GM21515 (cell line): ENCODE measurements at regions not wholly inside any gene's neighbourhood (a gene's known extent, or its start where the extent isn't known, plus 50 kb on each side); places are given as distances from the start of the nearest gene placed in this dataset.
"Not testable (repeated sequence)": the region's sequence is repeated elsewhere in the genome, so short reads cannot be mapped to it uniquely, and the experiment has no call there.

ENCODE experiments used
- ATAC-seq: cut with Tn5 transposase; IDR thresholded peaks from one replicate; pipeline ENCODE4 v1.9.1; 2021; ENCODE audit not compliant: unreplicated experiment

DNA sequence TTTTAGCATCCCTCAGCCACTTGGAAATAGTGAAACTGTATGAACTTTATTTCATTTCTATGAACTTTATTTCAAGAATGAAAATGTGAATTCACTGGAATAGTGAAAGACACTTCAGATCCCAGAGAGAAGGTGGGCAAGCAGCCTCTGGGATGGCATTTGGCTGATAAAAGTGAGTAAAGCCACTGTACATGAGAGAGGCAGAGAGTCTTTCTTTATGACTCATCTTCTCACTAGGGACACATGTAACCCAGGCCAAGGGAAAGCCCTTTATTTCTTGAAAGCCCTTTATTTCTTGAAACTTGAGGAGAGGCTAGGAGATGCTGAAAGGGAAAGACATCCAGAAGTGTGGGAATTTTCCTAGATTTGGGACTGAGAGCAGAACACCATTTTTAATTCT is 148.9 kb upstream of the SMIM30 start:
- no peak for ATAC-seq

DNA sequence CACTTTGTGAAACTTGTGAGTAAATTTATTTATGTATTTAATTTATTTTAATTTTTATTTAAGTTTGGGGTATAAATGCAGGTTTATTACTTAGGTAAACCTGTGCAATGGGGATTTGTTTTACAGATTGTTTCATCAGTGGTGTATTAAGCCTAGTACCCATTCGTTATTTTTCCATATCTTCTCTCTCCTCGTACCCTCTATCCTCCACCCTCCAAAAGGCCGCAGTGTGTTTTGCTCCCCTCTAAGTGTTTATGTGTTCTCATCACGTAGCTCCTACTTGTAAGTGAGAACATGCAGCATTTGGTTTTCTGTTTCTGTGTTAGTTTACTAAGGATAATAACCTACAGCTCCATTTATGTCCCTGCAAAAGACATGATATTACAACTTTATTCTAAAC is 145.4 kb upstream of the SMIM30 start:
- ATAC-seq: no peak

DNA sequence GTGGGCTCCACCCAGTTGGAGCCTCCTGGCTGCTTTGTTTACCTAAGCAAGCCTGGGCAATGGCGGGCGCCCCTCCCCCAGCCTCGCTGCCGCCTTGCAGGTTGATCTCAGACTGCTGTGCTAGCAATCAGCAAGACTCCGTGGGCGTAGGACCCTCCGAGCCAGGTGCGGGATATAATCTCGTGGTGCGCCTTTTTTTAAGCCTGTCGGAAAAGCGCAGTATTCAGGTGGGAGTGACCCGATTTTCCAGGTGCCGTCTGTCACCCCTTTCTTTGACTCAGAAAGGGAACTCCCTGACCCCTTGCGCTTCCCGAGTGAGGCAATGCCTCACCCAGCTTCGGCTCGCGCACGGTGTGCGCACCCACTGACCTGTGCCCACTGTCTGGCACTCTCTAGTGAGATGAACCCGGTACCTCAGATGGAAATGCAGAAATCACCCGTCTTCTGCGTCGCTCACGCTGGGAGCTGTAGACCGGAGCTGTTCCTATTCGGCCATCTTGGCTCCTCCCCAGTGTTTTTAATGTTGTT is 144.9 kb upstream of the SMIM30 start:
- ATAC-seq: not testable (repeated sequence)

DNA sequence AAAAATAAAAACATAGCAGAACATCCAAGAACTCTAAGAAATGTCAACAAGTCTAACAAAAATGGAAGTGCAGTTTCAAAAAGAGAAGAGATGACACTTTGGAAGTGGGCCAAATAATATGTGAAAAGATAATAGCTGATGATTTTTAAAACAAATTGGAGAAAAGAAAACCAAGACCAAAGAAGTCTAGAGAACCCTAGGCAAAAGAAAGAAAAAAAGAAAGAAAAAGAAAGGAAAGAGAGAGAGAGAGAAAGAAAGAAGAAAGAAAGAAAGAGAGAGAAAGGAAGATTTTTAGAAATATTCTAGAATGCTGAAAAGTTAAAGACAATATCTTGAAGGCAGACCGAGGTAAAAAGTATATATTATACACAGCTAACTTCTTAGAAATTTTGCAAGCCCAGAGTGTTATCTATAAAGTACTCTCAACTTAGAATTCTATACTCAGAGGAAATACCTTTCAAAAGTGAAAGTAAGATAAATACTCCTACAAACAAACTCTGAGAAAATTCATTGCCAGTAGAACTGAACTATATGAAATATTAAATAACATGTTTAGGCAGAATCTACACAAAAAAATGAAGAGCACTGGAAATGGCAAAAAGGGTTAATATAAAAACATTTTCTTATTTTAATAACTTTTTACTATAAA is 138.7 kb upstream of the SMIM30 start:
- ATAC-seq: no peak

DNA sequence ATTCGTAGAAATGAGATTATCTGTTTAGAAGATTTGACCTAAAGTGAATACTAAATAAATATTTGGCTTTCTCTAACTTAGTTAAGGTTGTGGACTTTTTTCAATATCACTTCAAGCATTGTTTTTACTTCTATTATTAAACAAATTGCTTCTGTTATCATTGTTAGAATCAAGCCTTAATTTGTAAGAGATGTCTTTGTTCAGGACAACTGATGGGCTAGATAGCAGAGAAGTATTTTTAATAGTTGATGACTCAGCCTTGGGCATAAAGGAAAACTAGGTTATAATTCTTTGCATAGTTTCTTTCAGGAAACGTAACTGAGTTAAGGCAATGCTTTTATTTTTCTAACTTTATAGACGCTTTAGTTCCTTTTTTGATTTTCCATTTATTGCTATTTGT is 128.8 kb upstream of the SMIM30 start:
- no peak for ATAC-seq

DNA sequence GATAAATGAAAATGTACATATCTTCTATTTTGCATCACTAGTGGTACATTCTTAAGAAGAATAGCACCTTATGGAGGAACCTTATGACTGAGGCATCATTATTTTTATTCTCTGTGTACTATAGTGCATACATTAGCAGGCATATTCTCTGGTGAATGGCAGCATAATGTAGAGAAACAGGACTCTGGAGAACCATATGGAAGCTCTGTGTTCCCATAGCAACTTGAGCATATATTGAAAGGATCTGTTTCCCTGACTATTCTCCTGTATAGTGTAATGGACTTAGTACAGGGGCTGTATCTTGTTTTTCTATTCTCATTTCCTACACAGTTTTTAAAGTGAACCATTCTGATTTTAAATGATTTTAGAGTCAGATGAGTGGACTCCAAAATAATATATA is 128.4 kb upstream of the SMIM30 start:
- ATAC-seq: no peak

DNA sequence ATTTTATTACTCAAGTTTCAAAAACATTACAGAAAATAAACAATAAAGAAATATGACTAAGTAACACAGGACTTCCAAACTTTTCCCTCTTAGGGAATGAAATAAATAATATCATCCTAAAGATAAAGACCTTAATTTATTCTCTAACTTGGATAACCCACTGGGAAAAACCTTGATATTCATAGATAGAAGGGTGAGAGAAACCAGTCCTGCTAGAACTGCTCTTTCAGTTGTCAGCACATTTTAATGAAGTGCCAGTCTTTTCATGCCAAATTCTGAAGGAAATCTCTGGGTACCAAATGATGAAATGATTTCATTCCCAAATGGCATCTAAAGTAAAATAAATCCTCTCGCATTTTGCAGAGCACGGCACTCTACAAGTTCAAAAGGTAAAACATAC is 114.5 kb upstream of the SMIM30 start:
- ATAC-seq: no peak

DNA sequence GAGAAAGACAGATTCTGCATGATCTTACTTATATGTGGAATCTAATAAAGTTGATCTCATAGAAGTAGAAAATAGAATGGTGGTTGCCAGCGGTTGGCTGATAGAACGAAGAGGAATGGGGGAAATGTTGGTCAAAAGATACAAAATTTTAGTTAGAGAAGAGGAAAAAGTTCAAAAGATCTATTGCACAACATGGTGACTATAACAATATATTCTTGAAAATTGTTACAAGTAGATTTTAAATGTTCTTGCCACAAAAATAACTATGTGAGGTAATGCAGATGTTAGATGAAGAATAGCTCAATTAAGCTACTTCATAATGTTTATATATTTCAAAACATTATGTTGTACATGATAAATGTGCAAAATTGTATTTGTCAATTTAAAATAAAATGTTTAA is 112.3 kb upstream of the SMIM30 start:
- no peak for ATAC-seq

DNA sequence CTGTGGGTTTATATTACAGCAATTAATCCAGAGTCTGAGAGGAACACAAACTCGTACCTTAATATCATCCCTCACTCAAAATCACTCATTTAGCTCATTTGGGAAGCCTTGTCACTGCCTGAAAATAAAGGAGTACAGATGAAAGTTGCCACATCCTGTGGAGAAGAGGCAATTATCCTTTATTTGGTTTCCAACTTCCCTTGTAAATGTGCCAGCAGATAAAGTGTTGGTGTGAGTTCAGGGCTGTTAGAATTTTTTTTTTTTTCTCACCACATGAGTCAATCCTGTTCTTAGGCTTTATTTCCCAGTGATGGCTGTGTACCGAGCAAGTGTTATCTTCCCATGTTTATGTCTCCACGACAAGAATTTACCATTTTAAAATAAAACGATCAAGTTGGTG is 99.0 kb upstream of the SMIM30 start:
- no peak for ATAC-seq

DNA sequence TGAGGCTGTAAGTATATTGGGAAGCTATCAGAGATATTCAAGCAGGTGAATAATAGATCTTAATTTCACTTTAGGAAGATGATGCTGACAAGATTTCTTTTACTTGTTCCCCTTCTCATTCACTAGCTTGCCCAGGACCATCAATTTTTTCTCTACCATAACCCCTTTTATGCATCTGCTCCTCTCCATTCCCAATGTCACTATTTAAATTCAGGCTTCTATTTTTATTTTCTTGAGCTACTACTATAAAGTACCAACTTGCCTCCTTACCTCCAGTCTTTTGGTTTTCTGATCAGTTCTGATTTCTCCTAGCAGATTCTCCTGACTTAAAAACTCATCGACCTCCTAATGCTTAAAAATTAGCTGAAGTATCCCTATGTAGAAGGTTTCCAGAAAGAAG is 97.7 kb upstream of the SMIM30 start:
- ATAC-seq: no peak

DNA sequence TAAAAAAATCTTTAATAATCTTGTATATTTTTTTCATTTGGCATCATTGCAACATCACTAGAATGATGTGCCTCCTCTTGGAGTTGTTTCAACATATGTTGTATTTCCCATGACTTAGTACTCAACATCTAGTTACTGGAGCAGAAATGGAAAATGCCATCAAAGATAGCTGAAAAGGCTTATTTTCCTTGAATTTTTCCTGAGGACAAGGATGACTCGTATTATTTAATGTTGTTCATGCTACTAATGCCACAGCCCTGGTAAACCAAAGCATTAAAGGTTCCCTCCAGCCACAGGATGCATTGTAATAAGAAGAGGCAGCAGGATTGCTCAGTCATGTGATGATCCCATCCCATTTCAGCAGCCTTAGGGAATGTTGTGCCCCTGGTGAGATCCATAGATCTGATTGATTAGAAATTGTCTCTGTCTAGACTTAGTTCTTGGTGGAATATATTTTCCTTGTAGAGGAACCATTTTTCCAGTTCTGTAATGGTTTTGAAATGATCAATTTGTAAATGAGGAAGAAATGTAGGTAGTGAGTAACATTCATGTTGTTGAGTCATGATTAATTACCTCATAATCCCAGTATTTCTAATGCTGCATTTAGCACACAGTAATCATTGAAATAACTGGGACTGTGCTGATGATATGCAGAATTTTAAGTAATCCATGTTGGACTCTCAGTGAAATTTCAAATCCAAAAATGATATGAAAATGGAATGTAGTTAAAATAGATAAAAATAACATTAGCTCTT is 91.3 kb upstream of the SMIM30 start:
- ATAC-seq: no peak

DNA sequence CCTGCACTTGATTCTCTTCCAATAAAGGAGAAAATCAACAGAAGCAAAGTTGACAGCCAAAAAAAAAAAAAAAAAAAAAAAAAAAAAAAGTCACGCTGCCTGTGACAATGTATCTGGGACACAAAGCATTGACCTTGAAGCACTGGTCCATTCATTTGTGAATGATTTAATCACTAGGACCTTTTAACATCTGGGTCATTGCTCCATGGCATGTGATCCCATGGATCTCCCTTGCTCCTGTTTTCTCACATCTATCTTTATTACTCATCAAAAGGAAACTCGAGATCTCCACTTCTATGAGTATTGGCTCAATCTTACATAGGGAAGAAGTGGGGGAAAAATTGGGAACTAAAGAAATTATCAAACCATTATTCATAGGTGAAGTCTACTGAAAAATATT is 89.6 kb upstream of the SMIM30 start:
- no peak for ATAC-seq

DNA sequence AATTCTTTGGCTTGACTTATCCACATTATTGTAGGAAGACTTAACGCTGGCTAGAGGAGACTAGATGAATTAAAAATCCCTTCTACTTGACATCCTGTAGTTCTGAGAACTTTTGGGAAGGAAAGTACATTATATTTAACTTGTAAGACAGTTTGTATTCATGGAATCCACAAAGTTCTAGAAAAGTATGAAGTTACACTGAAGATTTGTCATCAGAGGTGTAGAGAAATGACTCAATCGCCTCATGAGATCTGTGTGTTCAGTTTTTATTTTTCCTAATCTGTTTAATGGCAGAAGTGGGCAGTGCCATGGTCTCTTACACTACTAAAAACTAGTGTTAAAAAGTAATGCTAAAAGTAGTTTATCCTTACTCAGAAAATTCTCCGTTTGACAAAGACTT is 89.1 kb upstream of the SMIM30 start:
- no peak for ATAC-seq

DNA sequence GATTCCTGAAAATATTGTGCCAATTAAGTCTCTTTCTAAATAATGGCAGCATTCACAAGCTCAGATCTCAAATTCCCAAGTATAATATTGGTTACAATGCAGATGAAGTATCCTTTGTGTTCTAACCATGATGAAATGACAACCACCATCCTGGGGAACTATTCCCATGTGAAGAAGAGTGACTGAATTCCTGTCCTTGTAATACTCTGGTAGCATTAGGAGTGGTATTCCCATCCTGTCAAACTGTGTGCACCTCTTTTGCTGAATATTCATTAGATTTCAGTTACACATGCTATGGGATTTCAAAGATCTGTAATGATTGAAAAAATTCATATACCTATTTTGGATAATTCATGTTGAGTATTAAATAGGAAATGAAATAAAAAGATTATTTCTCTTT is 86.1 kb upstream of the SMIM30 start:
- ATAC-seq: no peak

DNA sequence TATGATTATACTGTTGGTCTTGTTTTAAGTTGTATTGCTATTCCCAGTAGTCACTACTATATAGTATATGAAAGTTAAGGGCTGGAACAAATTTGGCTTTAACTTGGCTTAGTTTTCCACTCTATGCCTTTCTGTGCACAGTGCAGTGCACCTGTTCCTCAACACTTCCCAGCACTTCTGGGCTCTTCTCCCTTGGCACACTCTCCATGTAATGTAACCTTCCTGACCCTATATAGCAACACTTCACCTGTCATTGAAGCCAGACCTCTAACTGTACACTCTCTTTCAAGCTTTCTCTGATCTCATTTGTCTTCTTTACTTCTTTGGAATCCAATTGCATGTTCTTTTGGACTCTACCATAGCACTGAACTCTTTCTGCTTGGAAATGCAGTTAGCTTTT is 83.9 kb upstream of the SMIM30 start:
- ATAC-seq: no peak

DNA sequence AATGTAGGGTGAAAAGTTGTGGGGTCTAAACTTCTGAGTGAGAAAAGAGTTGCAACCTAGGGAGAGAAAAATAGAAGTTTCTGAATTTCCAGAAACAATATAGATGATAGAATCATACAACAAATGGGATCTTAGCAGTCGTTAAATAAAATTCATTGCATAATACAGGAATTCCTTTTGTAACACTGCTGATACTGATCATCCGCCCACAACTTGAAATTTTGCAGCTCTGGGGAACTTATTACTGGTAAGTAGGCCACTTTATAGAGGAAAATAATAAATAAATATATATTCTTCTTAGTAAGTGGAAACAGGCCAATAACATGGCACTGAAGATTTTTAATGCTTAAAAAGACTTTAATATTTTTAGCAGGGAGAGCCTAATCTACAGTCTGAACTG is 81.9 kb upstream of the SMIM30 start:
- ATAC-seq: no peak

DNA sequence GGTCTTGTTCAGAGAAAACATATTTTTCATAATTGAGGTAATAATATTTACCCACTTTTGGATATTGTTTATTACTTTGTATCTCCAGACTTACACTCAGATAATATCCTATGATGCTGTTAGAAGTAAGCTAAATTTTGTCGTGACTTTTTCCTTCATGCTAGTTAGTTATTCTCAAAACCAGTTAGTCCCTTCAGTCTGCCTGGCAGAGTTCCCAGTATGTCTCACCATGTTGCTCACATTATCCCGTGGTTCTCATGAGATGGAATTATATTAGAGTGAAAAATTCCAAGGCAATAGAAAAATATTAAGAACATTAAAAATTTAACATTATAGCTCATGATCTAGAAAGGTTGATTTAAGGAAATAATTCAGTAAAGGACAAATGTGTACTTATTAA is 81.5 kb upstream of the SMIM30 start:
- no peak for ATAC-seq

DNA sequence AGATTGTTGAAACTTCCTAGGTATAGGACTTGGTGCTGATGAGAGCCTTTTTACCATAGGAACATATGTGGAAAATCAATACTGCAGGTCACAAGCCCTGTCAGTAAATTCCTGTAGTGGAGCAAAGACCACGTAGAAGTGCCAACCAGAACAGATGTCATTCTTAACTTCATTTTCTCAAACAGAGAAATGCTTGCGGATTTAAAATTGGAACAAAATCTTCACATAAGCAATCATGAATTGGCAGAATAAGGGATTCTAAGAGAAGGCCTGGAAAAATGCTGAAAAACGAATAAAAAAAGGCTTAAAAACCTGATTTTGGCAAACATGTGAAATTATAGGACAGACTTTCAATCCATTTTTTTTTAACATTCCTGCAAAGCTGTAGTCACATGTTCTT is 80.8 kb upstream of the SMIM30 start:
- no peak for ATAC-seq

DNA sequence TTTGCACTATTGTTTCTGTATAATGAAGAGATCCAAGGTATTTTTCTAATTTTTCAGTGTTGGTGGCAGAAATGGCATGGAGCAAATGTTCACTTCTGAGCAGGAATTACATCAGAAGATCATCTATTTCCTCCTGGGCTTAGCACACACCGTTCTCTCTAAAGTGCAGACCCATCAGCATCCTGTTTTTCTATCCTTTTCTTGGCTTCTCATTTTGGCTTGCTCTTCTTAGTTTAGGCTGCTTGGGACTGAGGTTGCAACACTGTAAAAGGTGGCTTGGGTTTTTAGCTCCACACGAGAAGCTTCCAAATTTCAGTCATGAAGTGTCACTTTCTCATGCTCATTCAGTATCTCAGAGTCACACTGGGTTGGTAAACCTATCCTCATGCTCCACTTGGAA is 79.9 kb upstream of the SMIM30 start:
- no peak for ATAC-seq

DNA sequence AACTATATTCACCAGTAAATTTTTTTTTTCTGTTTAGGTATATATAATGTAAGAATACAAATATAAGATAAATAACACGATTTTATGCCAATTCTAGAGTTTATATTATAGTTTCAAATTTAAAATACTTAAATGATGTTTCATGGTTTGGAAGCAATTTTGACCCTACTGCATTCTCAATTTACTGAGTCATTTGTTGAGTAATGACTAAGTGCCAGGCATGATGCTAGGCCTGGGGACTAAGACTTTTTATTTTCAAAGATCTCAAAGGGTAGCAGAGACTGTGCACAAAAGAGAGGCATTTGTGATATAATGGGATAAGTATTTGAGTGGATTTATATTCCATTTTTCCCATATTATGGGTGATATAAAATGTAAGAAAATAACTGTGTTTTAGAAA is 78.9 kb upstream of the SMIM30 start:
- no peak for ATAC-seq

DNA sequence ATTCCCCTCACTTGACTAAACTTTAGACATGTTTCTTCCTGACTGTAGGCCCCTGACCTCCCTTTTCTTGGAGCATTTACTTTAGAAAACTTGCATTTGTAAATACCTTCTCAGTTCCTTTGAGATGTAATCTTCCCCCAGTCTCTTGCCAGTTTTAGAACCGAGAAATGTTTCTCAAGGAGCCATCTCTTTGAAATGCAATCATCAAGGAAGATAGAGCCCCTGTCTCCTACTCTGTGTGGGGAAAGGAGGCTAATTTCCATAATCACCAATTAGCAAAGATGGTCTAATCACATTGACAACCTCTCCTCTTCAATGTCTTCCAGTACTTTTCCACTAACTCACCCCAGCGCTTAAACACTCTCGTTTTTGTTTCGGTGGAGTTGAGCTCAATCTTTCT is 70.0 kb upstream of the SMIM30 start:
- ATAC-seq: no peak

DNA sequence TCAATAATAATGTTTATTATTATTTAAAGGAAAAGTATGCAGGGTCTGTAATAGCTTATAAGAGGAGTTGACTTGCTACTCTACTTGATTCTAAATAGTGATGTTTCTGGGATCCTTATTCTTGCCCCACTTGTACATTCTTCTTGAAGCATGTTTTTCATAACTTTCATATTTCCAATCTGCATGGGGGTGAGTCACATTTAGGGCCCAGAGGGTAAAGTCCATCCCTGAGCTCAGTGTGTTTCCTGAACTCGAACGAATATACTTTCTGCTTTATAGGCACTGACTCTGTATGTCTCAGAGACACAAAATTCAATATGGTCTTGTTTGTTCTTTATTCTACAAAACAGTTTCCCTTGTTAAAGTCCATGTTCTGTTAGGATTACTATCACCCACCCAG is 61.0 kb upstream of the SMIM30 start:
- no peak for ATAC-seq

DNA sequence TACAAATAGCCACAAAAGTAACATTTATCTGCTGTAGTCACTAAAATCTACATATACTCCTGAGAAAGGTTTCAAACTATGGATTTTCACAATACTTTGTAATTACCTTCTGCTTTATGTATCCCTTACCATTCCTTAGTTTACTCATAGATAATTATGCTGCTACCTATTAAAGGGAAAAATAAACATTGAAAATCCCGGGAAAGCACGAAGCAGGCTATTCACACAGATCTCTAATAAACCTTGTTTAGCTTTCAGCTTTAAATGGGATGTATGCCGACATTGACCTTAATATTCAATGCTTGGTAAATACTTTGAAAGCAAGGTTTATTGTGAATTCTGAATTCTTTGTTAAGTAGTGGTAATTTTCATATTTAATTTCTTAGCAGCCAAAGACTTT is 58.5 kb upstream of the SMIM30 start:
- no peak for ATAC-seq
